GF-D8 (cell line): ENCODE measurements at regions not wholly inside any gene's neighbourhood (a gene's known extent, or its start where the extent isn't known, plus 50 kb on each side); places are given as distances from the start of the nearest gene placed in this dataset.
"Not testable (repeated sequence)": the region's sequence is repeated elsewhere in the genome, so short reads cannot be mapped to it uniquely, and the experiment has no call there.

Source experiments
- DNase-seq: peaks from one replicate; lab custom pipeline; 2025; lab: John Stamatoyannopoulos, UW

GRCh38 chr1:55447488-55447887 is 232.3 kb upstream of the USP24 start:
- DNase-seq = no peak

- DNase-seq = no peak
Observed at GRCh38 chr1:55446351-55446750, 231.2 kb upstream of the USP24 start.

GRCh38 chr1:55445416-55445815 is 230.3 kb upstream of the USP24 start:
- no peak for DNase-seq

GRCh38 chr1:55444667-55445066 is 229.5 kb upstream of the USP24 start:
- no peak for DNase-seq

- no peak for DNase-seq
Observed at GRCh38 chr1:55443175-55443915, 228.2 kb upstream of the USP24 start.

- no peak for DNase-seq
Observed at GRCh38 chr1:55441489-55441888, 226.3 kb upstream of the USP24 start.

GRCh38 chr1:55437692-55438091 is 222.5 kb upstream of the USP24 start:
- no peak for DNase-seq

GRCh38 chr1:55430720-55431119 is 215.6 kb upstream of the USP24 start:
- not testable (repeated sequence) for DNase-seq

- not testable (repeated sequence) for DNase-seq
Observed at GRCh38 chr1:55430206-55430605, 215.0 kb upstream of the USP24 start.

- DNase-seq = no peak
Observed at GRCh38 chr1:55428944-55429931, 214.1 kb upstream of the USP24 start.

GRCh38 chr1:55428231-55428630 is 213.1 kb upstream of the USP24 start:
- no peak for DNase-seq

- no peak for DNase-seq
Observed at GRCh38 chr1:55427606-55428005, 212.4 kb upstream of the USP24 start.

GRCh38 chr1:55426619-55427018 is 211.5 kb upstream of the USP24 start:
- DNase-seq = no peak

- DNase-seq = no peak
Observed at GRCh38 chr1:55426156-55426555, 211.0 kb upstream of the USP24 start.

- no peak for DNase-seq
Observed at GRCh38 chr1:55425310-55425930, 210.3 kb upstream of the USP24 start.

GRCh38 chr1:55423376-55423775 is 208.2 kb upstream of the USP24 start:
- no peak for DNase-seq

GRCh38 chr1:55420929-55421716 is 206.0 kb upstream of the USP24 start:
- no peak for DNase-seq

- DNase-seq = no peak
Observed at GRCh38 chr1:55420026-55420425, 204.9 kb upstream of the USP24 start.

- DNase-seq = no peak
Observed at GRCh38 chr1:55418208-55419000, 203.2 kb upstream of the USP24 start.

- DNase-seq = no peak
Observed at GRCh38 chr1:55416164-55416842, 201.1 kb upstream of the USP24 start.
